SK-N-SH treated with all-trans-retinoic acid at 6 μM for 48 hours (cell line): ENCODE measurements at regions not wholly inside any gene's neighbourhood (a gene's known extent, or its start where the extent isn't known, plus 50 kb on each side); places are given as distances from the start of the nearest gene placed in this dataset.

Experiments used
- ATAC-seq: fragments of 200-7000 bp; cut with Tn5 transposase; 3 replicates; pipeline ENCODE4 v1.9.1; 2020; ENCODE audit warnings: mild to moderate bottlenecking, moderate library complexity
- ARNTL ChIP-seq: fragments of 450-650 bp; formaldehyde crosslinking; IDR thresholded peaks from 2 replicates; pipeline ENCODE4 v1.5.0; 2020; ENCODE audit warnings: low read depth, mild to moderate bottlenecking, moderate library complexity, borderline replicate concordance
- BACH2 ChIP-seq: fragments of 250-450 bp; sonication (Bioruptor Pico); IDR thresholded peaks from 2 replicates; pipeline ENCODE4 v1.9.0; 2021; ENCODE audit warnings: mild to moderate bottlenecking, borderline replicate concordance
- CSDC2 ChIP-seq: fragments of 250-450 bp; sonication (Bioruptor Pico); IDR thresholded peaks from 2 replicates; pipeline ENCODE4 v1.5.0; 2020; ENCODE audit warnings: mild to moderate bottlenecking, moderate library complexity
- ESRRG ChIP-seq: fragments of 250-450 bp; sonication (Bioruptor Pico); IDR thresholded peaks from 2 replicates; pipeline ENCODE4 v1.6.1; 2021; ENCODE audit warnings: mild to moderate bottlenecking
- GLIS3 ChIP-seq: fragments of 250-450 bp; sonication (Bioruptor Pico); IDR thresholded peaks from 2 replicates; pipeline ENCODE4 v1.5.0; 2020; ENCODE audit warnings: mild to moderate bottlenecking, moderate library complexity
- ISL1 ChIP-seq: fragments of 250-450 bp; sonication (Bioruptor Pico); IDR thresholded peaks from 2 replicates; pipeline ENCODE4 v2.1.2; 2022; ENCODE audit warnings: mild to moderate bottlenecking, moderate library complexity
- OSR1 ChIP-seq: fragments of 250-450 bp; sonication (Bioruptor Pico); IDR thresholded peaks from 2 replicates; pipeline ENCODE4 v1.8.0; 2022; ENCODE audit warnings: moderate library complexity, mild to moderate bottlenecking, inconsistent platforms
- PATZ1 ChIP-seq: fragments of 250-450 bp; sonication (Bioruptor Pico); IDR thresholded peaks from 2 replicates; pipeline ENCODE4 v1.8.0; 2020; ENCODE audit warnings: mild to moderate bottlenecking, moderate library complexity, borderline replicate concordance
- POU6F1 ChIP-seq: fragments of 250-450 bp; sonication (Bioruptor Pico); IDR thresholded peaks from 2 replicates; pipeline ENCODE4 v1.8.0; 2021; ENCODE audit warnings: low read depth, mild to moderate bottlenecking, moderate library complexity, borderline replicate concordance
- PPARA ChIP-seq: fragments of 250-450 bp; sonication (Bioruptor Pico); IDR thresholded peaks from 2 replicates; pipeline ENCODE4 v1.5.0; 2020; ENCODE audit warnings: mild to moderate bottlenecking, borderline replicate concordance
- RARB ChIP-seq: fragments of 250-450 bp; sonication (Bioruptor Pico); IDR thresholded peaks from 2 replicates; pipeline ENCODE4 v1.8.0; 2021; ENCODE audit warnings: mild to moderate bottlenecking, moderate library complexity
- SNAI2 ChIP-seq: fragments of 250-450 bp; sonication (Bioruptor Pico); IDR thresholded peaks from 2 replicates; pipeline ENCODE4 v1.5.0; 2020; ENCODE audit warnings: mild to moderate bottlenecking, moderate library complexity
- TCF4 ChIP-seq: fragments of 250-450 bp; sonication (Bioruptor Pico); IDR thresholded peaks from 2 replicates; pipeline ENCODE4 v1.8.0; 2021; ENCODE audit warnings: mild to moderate bottlenecking, moderate library complexity, borderline replicate concordance
- TOX ChIP-seq: fragments of 250-450 bp; sonication (Bioruptor Pico); IDR thresholded peaks from 2 replicates; pipeline ENCODE4 v1.8.0; 2021; ENCODE audit warnings: mild to moderate bottlenecking, moderate library complexity, borderline replicate concordance
- ZC3H10 ChIP-seq: fragments of 250-450 bp; sonication (Bioruptor Pico); IDR thresholded peaks from 2 replicates; pipeline ENCODE4 v1.5.1; 2021; ENCODE audit warnings: mild to moderate bottlenecking, moderate library complexity
- ZFP3 ChIP-seq: fragments of 250-450 bp; sonication (Bioruptor Pico); IDR thresholded peaks from 2 replicates; pipeline ENCODE4 v1.5.0; 2020; ENCODE audit warnings: mild to moderate bottlenecking, moderate library complexity
- ZFP30 ChIP-seq: fragments of 450-650 bp; formaldehyde crosslinking; IDR thresholded peaks from 2 replicates; pipeline ENCODE4 v1.5.0; 2022; ENCODE audit warnings: mild to moderate bottlenecking, moderate library complexity
- ZNF565 ChIP-seq: fragments of 450-650 bp; formaldehyde crosslinking; conservative IDR thresholded peaks from 2 replicates; pipeline ENCODE4 v1.5.0; 2020; ENCODE audit warnings: low read depth, mild to moderate bottlenecking, moderate library complexity
- ZNF70 ChIP-seq: fragments of 450-650 bp; formaldehyde crosslinking; IDR thresholded peaks from 2 replicates; pipeline ENCODE4 v1.5.0; 2020; ENCODE audit warnings: mild to moderate bottlenecking, moderate library complexity
- ZNF8 ChIP-seq: fragments of 450-650 bp; formaldehyde crosslinking; IDR thresholded peaks from 2 replicates; pipeline ENCODE4 v1.5.0; 2020; ENCODE audit warnings: mild to moderate bottlenecking, moderate library complexity
- TF ChIP-seq, protein P1 (sequence below): fragments of 250-450 bp; sonication (Bioruptor Pico); IDR thresholded peaks from 2 replicates; pipeline ENCODE4 v1.5.1; 2021; ENCODE audit warnings: mild to moderate bottlenecking, moderate library complexity
- TF ChIP-seq, protein P2 (sequence below): fragments of 250-450 bp; sonication (Bioruptor Pico); IDR thresholded peaks from 2 replicates; pipeline ENCODE4 v1.5.1; 2020; ENCODE audit warnings: low read depth, mild to moderate bottlenecking, moderate library complexity

DNA sequence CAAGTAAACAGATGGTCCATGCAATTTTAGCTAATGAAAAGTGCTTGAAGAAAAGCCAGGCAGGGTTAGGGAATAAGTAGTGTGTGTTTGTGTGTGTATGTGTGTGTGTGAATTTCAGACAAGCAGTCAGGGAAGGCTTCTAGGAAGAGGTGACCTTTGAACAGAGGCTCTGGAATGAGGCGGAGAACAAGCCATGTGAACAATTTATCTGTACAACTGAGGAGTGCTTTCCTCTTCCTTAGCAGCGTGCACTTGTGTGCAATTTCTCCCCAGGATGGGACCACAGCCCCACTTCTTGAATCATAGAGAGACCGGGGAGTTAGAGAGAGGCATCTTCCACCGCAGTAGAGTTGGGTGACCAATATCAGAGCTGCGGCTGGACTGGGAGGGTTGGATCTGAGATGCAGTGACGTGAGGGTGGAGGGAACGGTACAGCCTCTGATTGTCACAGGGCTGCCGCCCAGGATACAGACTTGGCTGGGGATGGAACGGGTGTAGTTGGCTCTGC, 69.2 kb upstream of the FAM171A1 start:
- no peak for ATAC-seq
- TF ChIP-seq, protein P1, sequence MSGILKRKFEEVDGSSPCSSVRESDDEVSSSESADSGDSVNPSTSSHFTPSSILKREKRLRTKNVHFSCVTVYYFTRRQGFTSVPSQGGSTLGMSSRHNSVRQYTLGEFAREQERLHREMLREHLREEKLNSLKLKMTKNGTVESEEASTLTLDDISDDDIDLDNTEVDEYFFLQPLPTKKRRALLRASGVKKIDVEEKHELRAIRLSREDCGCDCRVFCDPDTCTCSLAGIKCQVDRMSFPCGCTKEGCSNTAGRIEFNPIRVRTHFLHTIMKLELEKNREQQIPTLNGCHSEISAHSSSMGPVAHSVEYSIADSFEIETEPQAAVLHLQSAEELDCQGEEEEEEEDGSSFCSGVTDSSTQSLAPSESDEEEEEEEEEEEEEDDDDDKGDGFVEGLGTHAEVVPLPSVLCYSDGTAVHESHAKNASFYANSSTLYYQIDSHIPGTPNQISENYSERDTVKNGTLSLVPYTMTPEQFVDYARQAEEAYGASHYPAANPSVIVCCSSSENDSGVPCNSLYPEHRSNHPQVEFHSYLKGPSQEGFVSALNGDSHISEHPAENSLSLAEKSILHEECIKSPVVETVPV (CRISPR knock-in tag) = no peak
- no peak for TF ChIP-seq ZNF70 (CRISPR knock-in tag)
- no peak for TF ChIP-seq CSDC2 (CRISPR knock-in tag)
- TF ChIP-seq ISL1 (CRISPR knock-in tag) = no peak
- no peak for TF ChIP-seq ZNF565 (CRISPR knock-in tag)
- no peak for TF ChIP-seq ZNF8 (CRISPR knock-in tag)
- TF ChIP-seq GLIS3 = no peak
- TF ChIP-seq SNAI2 (CRISPR knock-in tag) = no peak
- TF ChIP-seq TOX = no peak
- no peak for TF ChIP-seq BACH2 (CRISPR knock-in tag)
- TF ChIP-seq, all 23 proteins: peak for 0

DNA sequence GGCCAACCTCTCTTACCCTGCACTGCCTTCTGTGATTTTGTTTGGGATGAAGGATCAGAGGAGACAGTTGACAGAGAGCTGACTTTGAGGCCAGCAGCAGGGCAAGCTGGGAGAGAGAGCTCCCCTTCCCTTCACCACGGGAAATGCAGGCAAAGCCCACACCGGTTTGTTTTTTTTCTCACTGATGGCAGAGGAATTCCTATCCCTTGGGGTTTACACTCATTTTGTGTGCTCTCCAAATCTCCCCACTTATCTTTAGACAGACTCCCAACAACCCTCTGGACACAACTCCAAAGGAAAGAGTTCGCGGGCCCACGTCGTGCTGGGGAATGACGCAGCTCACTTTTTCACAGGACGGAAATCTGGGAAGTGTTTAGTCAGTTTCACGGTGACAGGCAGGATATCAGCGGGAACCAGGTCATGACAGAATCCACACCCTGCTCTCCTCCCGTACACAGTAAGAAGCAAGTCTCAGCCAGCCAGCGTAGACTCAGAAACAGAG, 68.3 kb upstream of the FAM171A1 start:
- TF ChIP-seq ZNF8 (CRISPR knock-in tag) (no peak), GLIS3 (no peak), ZC3H10 (CRISPR knock-in tag) (no peak), CSDC2 (CRISPR knock-in tag) (no peak), RARB (CRISPR knock-in tag) (no peak), ZFP30 (CRISPR knock-in tag) (no peak), PATZ1 (no peak), PPARA (CRISPR knock-in tag) (no peak), ARNTL (CRISPR knock-in tag) (no peak), POU6F1 (CRISPR knock-in tag) (no peak), ESRRG (CRISPR knock-in tag) (no peak), ZNF565 (CRISPR knock-in tag) (no peak), SNAI2 (CRISPR knock-in tag) (no peak)
- TF ChIP-seq, protein P2, sequence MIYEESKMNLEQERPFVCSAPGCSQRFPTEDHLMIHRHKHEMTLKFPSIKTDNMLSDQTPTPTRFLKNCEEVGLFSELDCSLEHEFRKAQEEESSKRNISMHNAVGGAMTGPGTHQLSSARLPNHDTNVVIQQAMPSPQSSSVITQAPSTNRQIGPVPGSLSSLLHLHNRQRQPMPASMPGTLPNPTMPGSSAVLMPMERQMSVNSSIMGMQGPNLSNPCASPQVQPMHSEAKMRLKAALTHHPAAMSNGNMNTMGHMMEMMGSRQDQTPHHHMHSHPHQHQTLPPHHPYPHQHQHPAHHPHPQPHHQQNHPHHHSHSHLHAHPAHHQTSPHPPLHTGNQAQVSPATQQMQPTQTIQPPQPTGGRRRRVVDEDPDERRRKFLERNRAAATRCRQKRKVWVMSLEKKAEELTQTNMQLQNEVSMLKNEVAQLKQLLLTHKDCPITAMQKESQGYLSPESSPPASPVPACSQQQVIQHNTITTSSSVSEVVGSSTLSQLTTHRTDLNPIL (CRISPR knock-in tag) = no peak
- ATAC-seq = peak; percentile 85

DNA sequence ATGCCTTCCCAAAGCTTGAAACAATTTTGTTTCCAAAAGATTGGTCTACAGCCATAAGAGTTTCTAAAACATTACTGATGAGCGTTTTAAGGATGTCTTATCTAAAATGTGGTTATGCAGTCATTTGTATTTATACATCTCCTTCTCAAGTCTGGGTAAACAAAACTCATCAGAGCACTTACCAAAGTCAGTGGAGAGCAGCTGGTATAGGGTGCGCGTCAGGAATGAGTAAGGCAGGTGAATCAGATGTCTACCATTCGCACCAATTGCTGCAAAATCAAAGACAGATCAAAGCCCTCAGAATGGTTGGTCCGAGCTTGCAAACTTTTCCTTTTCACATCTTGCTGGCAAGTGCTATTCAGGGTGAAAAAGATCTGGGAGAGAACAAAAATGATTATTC, 65.6 kb upstream of the FAM171A1 start:
- TF ChIP-seq RARB (CRISPR knock-in tag) (no peak), TCF4 (no peak), PATZ1 (no peak), ZNF565 (CRISPR knock-in tag) (no peak), ZFP3 (CRISPR knock-in tag) (no peak), TOX (no peak), ZFP30 (CRISPR knock-in tag) (no peak), ZNF8 (CRISPR knock-in tag) (no peak), OSR1 (CRISPR knock-in tag) (no peak)
- TF ChIP-seq, protein P2 (CRISPR knock-in tag) = no peak
- no peak for ATAC-seq
